HL-60 (cell line): ENCODE measurements at regions not wholly inside any gene's neighbourhood (a gene's known extent, or its start where the extent isn't known, plus 50 kb on each side); places are given as distances from the start of the nearest gene placed in this dataset.
"Not testable (repeated sequence)": the region's sequence is repeated elsewhere in the genome, so short reads cannot be mapped to it uniquely, and the experiment has no call there.

Experiments used
- DNase-seq, 2 experiments: peaks; one replicate each; pipeline ENCODE4 v3.0.0-alpha.2; 2010 to 2020; ENCODE audit warnings: low read depth in 1 of 2, low spot score in 1 of 2
- H3K27ac ChIP-seq: fragments of 250-450 bp; sonication (Bioruptor Pico); replicated peaks from 2 replicates; pipeline ENCODE4 v1.5.1; 2020; ENCODE audit warnings: mild to moderate bottlenecking, moderate library complexity
- H3K27me3 ChIP-seq: fragments of 250-450 bp; sonication (Bioruptor Pico); 2 replicates; pipeline ENCODE4 v1.5.1; 2021; ENCODE audit warnings: mild to moderate bottlenecking, moderate library complexity; ENCODE audit not compliant: insufficient read depth, poor library complexity, severe bottlenecking
- H3K4me3 ChIP-seq: replicated peaks from 2 replicates; pipeline ENCODE4 v1.5.1; 2011; ENCODE audit warnings: mild to moderate bottlenecking, control low read depth, low read length; ENCODE audit not compliant: insufficient read depth
- GABPA ChIP-seq: IDR thresholded peaks from 2 replicates; pipeline ENCODE4 v1.6.1; 2012; ENCODE audit warnings: low read depth
- POLR2AphosphoS5 ChIP-seq: IDR thresholded peaks from 2 replicates; pipeline ENCODE4 v1.6.1; 2012; ENCODE audit warnings: low read depth
- REST ChIP-seq: IDR thresholded peaks from 2 replicates; pipeline ENCODE4 v1.6.1; 2012; ENCODE audit warnings: low read depth; ENCODE audit not compliant: insufficient replicate concordance
- SPI1 ChIP-seq: IDR thresholded peaks from 2 replicates; pipeline ENCODE4 v1.6.1; 2012; ENCODE audit warnings: low read depth, mild to moderate bottlenecking, borderline replicate concordance
- TF ChIP-seq, protein P1 (sequence below): IDR thresholded peaks from one replicate; pipeline ENCODE4 v1.5.1; 2011; ENCODE audit warnings: low read length, control low read depth, inconsistent platforms; ENCODE audit not compliant: insufficient read depth

GRCh38 chr1:219075121-219075879 is 98.4 kb upstream of the LYPLAL1 start:
- no peak overlapping the region for H3K27ac ChIP-seq
- TF ChIP-seq REST, result no peak
- no peak for TF ChIP-seq POLR2AphosphoS5
- TF ChIP-seq, protein P1, sequence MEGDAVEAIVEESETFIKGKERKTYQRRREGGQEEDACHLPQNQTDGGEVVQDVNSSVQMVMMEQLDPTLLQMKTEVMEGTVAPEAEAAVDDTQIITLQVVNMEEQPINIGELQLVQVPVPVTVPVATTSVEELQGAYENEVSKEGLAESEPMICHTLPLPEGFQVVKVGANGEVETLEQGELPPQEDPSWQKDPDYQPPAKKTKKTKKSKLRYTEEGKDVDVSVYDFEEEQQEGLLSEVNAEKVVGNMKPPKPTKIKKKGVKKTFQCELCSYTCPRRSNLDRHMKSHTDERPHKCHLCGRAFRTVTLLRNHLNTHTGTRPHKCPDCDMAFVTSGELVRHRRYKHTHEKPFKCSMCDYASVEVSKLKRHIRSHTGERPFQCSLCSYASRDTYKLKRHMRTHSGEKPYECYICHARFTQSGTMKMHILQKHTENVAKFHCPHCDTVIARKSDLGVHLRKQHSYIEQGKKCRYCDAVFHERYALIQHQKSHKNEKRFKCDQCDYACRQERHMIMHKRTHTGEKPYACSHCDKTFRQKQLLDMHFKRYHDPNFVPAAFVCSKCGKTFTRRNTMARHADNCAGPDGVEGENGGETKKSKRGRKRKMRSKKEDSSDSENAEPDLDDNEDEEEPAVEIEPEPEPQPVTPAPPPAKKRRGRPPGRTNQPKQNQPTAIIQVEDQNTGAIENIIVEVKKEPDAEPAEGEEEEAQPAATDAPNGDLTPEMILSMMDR, result no peak
- TF ChIP-seq SPI1, result no peak
- no peak for TF ChIP-seq GABPA
- no peak overlapping the region for H3K4me3 ChIP-seq
- no peak for DNase-seq
- no peaks in the 10 kb centered on the region for H3K27me3 ChIP-seq

DNA sequence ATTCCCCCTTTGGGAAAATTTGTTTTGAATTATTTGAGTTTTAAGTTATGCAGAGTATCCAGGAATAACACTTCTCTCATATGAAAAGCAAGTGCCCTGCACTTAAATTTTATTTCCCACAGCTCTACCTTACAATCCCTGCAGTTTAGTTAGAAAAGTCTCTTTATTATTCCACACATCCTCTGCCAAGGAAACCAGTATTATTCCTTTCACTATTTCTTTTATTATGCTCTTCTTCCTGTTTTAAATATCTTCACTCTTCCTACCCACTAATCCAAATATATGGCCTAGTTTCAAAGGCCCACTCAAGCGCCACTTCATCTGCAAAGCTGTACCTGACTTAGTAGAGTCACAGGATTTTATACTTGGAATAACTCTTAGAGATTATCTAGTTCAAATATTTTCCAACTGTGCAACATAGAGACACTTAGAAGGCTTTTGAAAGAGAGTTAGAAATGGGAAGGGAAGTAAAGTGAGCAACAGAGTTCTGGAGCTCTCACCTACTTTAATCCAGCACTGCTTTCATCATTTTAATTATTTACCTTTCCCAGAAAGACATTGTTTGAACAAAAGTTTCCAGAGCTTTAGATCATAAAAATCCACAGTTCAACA is 97.2 kb upstream of the LYPLAL1 start:
- H3K27me3 ChIP-seq, result no peaks in the 10 kb centered on the region
- TF ChIP-seq, protein P1, result no peak
- TF ChIP-seq REST (no peak), SPI1 (no peak), GABPA (no peak), POLR2AphosphoS5 (no peak)
- H3K4me3 ChIP-seq, result no peak overlapping the region
- H3K27ac ChIP-seq, result no peak overlapping the region
- DNase-seq, result no peak

- not testable (repeated sequence) for H3K27ac ChIP-seq, DNase-seq, H3K4me3 ChIP-seq, H3K27me3 ChIP-seq
Observed at GRCh38 chr1:219077767-219078166, 95.9 kb upstream of the LYPLAL1 start.

- no peak for DNase-seq
- no peak overlapping the region for H3K4me3 ChIP-seq
- H3K27me3 ChIP-seq, result no peaks in the 10 kb centered on the region
- TF ChIP-seq, protein P1, result no peak
- no peak for TF ChIP-seq REST
- no peak for TF ChIP-seq POLR2AphosphoS5
- no peak for TF ChIP-seq GABPA
- no peak for TF ChIP-seq SPI1
- H3K27ac ChIP-seq, result no peak overlapping the region
Observed at GRCh38 chr1:219081943-219082925, 91.4 kb upstream of the LYPLAL1 start.
